OCI-LY3 (cell line): ENCODE measurements at regions not wholly inside any gene's neighbourhood (a gene's known extent, or its start where the extent isn't known, plus 50 kb on each side); places are given as distances from the start of the nearest gene placed in this dataset.

Experiments
- EZH2phosphoT487 ChIP-seq: fragments of 200-600 bp; shearing (Covaris generic); IDR thresholded peaks from 2 replicates; pipeline ENCODE4 v1.6.1; 2018; ENCODE audit warnings: antibody characterized with exemption, mixed run types, low read depth
- TF ChIP-seq, protein P1 (sequence below): fragments of 200-600, 300-600 bp; sonication (generic); IDR thresholded peaks from 2 replicates; pipeline ENCODE4 v1.5.1; 2014; ENCODE audit warnings: antibody characterized with exemption, low read length, low read depth

DNA sequence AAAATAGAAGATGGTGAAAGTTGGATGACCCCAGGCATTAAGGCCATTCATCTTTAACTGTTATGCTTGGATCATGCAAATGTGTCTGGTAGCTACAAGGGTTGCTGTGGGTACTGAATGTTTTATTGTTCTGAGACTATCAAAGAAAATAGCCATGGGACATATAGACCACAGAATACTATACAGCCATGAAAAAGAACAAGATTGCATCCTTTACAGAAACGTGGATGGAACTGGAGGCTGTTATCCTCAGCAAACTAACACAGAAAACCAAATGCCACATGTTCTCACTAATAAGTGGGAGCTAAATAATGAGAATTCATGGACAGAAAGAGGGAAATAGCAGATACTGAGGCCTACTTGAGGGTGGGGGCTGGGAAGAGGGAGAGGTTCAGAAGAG, 249.0 kb downstream of the LTN1 start:
- TF ChIP-seq, protein P1, sequence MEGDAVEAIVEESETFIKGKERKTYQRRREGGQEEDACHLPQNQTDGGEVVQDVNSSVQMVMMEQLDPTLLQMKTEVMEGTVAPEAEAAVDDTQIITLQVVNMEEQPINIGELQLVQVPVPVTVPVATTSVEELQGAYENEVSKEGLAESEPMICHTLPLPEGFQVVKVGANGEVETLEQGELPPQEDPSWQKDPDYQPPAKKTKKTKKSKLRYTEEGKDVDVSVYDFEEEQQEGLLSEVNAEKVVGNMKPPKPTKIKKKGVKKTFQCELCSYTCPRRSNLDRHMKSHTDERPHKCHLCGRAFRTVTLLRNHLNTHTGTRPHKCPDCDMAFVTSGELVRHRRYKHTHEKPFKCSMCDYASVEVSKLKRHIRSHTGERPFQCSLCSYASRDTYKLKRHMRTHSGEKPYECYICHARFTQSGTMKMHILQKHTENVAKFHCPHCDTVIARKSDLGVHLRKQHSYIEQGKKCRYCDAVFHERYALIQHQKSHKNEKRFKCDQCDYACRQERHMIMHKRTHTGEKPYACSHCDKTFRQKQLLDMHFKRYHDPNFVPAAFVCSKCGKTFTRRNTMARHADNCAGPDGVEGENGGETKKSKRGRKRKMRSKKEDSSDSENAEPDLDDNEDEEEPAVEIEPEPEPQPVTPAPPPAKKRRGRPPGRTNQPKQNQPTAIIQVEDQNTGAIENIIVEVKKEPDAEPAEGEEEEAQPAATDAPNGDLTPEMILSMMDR: no peak
- no peak for TF ChIP-seq EZH2phosphoT487
